ENCODE measurements at regions not wholly inside any gene's neighbourhood (a gene's known extent, or its start where the extent isn't known, plus 50 kb on each side); places are given as distances from the start of the nearest gene placed in this dataset.
A peak's percentile ranks its signal among the peaks of the same experiment; 100 is the strongest.

DNA sequence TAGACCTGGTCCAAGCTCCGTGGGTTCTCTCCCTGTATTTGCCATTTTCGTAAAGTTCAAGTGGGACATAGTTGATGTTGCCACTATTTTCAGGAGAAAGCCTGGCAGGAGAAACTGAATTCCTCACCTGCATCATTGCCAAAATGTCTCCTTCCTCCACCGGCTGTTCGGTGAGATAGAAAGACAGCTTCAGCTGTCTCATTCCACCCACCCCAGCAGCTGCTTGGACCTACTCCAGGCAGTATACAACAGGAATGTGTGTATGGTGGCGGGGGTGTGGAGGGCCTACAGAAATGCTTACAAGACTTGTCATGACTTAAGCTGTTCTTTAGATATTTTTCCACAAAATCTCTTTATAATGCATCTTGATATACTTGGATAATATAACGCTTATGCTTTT is 132.7 kb upstream of the RAP2B start:
- no peak for ATAC-seq
- no peak overlapping the region for H3K27ac ChIP-seq
- TF ChIP-seq, protein P1, sequence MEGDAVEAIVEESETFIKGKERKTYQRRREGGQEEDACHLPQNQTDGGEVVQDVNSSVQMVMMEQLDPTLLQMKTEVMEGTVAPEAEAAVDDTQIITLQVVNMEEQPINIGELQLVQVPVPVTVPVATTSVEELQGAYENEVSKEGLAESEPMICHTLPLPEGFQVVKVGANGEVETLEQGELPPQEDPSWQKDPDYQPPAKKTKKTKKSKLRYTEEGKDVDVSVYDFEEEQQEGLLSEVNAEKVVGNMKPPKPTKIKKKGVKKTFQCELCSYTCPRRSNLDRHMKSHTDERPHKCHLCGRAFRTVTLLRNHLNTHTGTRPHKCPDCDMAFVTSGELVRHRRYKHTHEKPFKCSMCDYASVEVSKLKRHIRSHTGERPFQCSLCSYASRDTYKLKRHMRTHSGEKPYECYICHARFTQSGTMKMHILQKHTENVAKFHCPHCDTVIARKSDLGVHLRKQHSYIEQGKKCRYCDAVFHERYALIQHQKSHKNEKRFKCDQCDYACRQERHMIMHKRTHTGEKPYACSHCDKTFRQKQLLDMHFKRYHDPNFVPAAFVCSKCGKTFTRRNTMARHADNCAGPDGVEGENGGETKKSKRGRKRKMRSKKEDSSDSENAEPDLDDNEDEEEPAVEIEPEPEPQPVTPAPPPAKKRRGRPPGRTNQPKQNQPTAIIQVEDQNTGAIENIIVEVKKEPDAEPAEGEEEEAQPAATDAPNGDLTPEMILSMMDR (IDR thresholded peaks at IDR 0.05): no peak
- peak in 2 of 4 donors; percentile 31 to 47 for DNase-seq
- intact Hi-C loops (cut with DNase I): no loop called here
- no peak overlapping the region for H3K4me3 ChIP-seq
- H3K4me1 ChIP-seq: no peaks in the 10 kb centered on the region
- H3K27me3 ChIP-seq: no peaks in the 10 kb centered on the region
- H3K9me3 ChIP-seq: no peaks in the 10 kb centered on the region
- no peaks in the 10 kb centered on the region for H3K36me3 ChIP-seq

DNA sequence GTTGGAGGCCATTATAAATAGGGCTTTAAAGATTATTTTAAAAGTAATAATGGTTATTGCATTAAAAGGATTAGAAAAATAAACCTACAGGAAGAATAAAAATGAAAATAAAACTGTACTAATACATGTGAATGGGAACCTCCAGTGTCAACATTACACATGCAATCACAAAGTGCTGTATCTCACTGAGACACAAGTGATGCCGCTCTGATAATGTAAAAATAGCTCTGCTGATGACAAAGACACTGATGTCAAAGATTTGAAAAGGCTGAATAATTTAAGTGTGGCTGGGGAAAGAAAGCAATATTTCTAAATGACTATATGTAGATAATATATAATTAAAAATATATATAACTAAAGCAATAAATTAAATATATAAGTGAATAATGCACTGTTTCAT is 129.1 kb upstream of the RAP2B start:
- no peak overlapping the region for H3K27ac ChIP-seq
- ATAC-seq (no peak), DNase-seq (no peak)
- no peaks in the 10 kb centered on the region for H3K9me3 ChIP-seq
- H3K4me1 ChIP-seq: no peaks in the 10 kb centered on the region
- no peaks in the 10 kb centered on the region for H3K27me3 ChIP-seq
- H3K36me3 ChIP-seq: no peaks in the 10 kb centered on the region
- intact Hi-C loops (cut with DNase I): no loop called here
- TF ChIP-seq, protein P1 (IDR thresholded peaks at IDR 0.05): no peak
- no peak overlapping the region for H3K4me3 ChIP-seq

DNA sequence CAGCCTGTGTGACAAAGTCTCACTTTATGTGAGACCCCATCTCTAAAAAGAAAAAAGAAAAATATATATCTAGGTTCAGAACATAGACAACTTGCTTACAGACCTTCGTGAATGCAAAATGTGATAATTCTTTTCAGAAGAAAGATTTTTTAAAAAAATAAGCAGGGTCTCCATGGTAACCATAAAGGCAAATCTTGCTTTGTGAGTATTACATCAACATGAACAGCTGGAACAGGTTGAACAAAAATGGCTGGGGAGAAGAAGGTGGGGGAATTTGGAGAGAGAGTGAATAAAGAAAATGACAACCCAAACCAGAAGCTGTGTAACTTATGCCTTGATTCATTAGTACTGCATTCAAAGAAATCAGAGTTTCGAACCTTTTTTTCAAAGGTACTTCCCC is 125.2 kb upstream of the RAP2B start:
- TF ChIP-seq, protein P1 (IDR thresholded peaks at IDR 0.05): no peak
- no peaks in the 10 kb centered on the region for H3K4me1 ChIP-seq
- DNase-seq: no peak
- intact Hi-C loops (cut with DNase I): no loop called here
- no peaks in the 10 kb centered on the region for H3K27me3 ChIP-seq
- no peak for ATAC-seq
- H3K9me3 ChIP-seq: no peaks in the 10 kb centered on the region
- no peaks in the 10 kb centered on the region for H3K36me3 ChIP-seq
- H3K27ac ChIP-seq: no peak overlapping the region
- no peak overlapping the region for H3K4me3 ChIP-seq

DNA sequence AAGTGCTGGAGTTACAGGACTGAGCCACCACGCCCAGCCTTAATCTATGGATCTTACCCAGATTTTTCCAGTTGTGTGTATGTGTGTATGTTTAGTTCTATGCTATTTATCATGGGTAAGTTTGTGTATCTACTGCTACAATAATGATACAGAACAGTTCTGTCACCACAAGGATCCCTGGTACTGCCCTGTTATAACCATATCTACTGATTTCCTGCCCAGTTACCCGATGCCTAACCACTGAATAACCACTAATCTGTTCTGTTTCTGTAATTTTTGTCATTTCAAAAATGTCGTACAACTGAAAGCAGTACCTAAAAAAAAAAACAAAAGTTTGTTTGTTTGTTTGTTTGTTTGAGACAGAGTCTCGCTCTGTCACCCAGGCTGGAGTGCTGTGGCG is 123.7 kb upstream of the RAP2B start:
- TF ChIP-seq, protein P1 (IDR thresholded peaks at IDR 0.05): no peak
- no peak overlapping the region for H3K27ac ChIP-seq
- intact Hi-C loops (cut with DNase I): no loop called here
- no peaks in the 10 kb centered on the region for H3K27me3 ChIP-seq
- no peaks in the 10 kb centered on the region for H3K36me3 ChIP-seq
- H3K4me3 ChIP-seq: no peak overlapping the region
- no peaks in the 10 kb centered on the region for H3K9me3 ChIP-seq
- ATAC-seq: no peak
- H3K4me1 ChIP-seq: peaks cover 0 to 3% of the 10 kb centered on the region in 2 donors
- no peak for DNase-seq

DNA sequence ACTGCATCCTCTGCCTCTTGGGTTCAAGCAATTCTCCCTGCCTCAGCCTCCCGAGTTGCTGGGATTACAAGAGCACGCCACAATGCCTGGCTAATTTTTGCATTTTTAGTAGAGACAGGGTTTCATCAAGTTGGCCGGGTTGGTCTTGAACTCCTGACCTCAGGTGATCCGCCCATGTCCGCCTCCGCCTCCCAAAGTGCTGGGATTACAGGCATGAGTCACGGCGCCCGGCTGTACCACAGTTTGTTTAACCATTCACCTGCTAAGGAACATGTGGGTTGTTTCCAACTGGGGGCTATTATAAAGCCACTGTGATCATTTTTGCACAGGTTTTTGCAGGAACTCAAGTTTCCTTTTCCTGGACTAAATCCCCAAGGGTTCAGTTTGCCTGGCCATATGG is 123.2 kb upstream of the RAP2B start:
- no peaks in the 10 kb centered on the region for H3K27me3 ChIP-seq
- H3K4me3 ChIP-seq: no peak overlapping the region
- no peaks in the 10 kb centered on the region for H3K36me3 ChIP-seq
- TF ChIP-seq, protein P1 (IDR thresholded peaks at IDR 0.05): no peak
- H3K9me3 ChIP-seq: no peaks in the 10 kb centered on the region
- no peak for ATAC-seq
- peaks cover 0 to 8% of the 10 kb centered on the region in 2 donors for H3K4me1 ChIP-seq
- intact Hi-C loops (cut with DNase I): no loop called here
- no peak for DNase-seq
- no peak overlapping the region for H3K27ac ChIP-seq

All from left lung (tissue), 4 donors.